Body of pancreas (tissue), 4 donors: ENCODE measurements at regions not wholly inside any gene's neighbourhood (a gene's known extent, or its start where the extent isn't known, plus 50 kb on each side); places are given as distances from the start of the nearest gene placed in this dataset.

Experiments
- POLR2A ChIP-seq, 3 donors: fragments of 450-650 bp; IDR thresholded peaks; one replicate each; pipeline ENCODE4 v1.6.1; 2016; ENCODE audit warnings: antibody characterized with exemption in 3 of 3, mild to moderate bottlenecking in 2 of 3
- TF ChIP-seq, protein P1 (sequence below), 7 experiments: fragments of 450-650 bp in 4 of 7; fragments of 200-600 bp in 3 of 7; sonication (generic) in 3 of 7; IDR thresholded peaks; one replicate each; pipeline ENCODE4 v1.5.1; 2016 to 2019; ENCODE audit warnings: antibody characterized with exemption in 7 of 7

DNA sequence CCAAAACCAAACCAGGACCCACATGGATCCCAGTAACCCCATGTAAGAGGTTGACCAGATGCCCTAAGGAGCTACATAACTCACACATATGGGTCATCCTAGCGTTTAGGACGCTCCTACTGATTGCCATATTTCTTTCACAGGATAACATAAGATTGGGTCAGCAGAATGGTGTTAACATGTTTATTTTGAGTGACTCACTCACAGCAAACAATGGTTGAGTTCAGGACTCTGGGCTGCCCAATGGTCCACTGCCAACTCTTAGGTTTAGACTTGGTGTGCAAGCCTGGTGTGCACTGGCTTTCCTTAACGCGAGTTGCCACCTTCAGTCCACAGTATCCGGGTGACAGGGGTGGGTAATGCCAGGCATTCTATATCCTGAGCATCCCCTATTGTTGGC, 211.5 kb downstream of the GPAM start:
- TF ChIP-seq, protein P1, sequence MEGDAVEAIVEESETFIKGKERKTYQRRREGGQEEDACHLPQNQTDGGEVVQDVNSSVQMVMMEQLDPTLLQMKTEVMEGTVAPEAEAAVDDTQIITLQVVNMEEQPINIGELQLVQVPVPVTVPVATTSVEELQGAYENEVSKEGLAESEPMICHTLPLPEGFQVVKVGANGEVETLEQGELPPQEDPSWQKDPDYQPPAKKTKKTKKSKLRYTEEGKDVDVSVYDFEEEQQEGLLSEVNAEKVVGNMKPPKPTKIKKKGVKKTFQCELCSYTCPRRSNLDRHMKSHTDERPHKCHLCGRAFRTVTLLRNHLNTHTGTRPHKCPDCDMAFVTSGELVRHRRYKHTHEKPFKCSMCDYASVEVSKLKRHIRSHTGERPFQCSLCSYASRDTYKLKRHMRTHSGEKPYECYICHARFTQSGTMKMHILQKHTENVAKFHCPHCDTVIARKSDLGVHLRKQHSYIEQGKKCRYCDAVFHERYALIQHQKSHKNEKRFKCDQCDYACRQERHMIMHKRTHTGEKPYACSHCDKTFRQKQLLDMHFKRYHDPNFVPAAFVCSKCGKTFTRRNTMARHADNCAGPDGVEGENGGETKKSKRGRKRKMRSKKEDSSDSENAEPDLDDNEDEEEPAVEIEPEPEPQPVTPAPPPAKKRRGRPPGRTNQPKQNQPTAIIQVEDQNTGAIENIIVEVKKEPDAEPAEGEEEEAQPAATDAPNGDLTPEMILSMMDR (IDR thresholded peaks at IDR 0.05) = no peak
- TF ChIP-seq POLR2A (IDR thresholded peaks at IDR 0.05) = no peak
